ENCODE measurements at regions not wholly inside any gene's neighbourhood (a gene's known extent, or its start where the extent isn't known, plus 50 kb on each side); places are given as distances from the start of the nearest gene placed in this dataset.

DNA sequence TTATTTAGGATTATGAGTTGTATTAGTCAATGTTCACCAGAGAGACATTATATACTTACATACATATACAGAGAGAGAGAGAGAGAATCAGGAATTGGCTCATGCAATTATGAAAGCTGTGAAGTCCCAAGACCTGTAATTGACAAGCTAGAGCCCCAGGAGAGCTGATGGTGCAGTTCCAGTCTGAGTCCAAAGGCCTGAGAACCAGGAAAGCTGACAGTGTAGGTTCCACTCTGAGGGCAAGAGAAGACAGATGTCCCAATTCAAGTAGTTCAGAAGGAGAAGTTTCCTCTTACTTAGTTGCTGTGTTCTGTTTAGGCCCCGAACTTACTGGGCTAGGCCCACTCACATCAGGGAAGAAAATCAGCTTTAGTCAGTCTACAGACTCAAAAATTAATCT is 76.4 kb upstream of the FICD start:
- CTCF ChIA-PET, result no interaction called here

GRCh38 chr12:108432423-108433121 is 82.5 kb upstream of the FICD start:
- Histone ChIP-seq H3K4me1 (ENCODE audit: insufficient read depth, low read length, poor library complexity, severe bottlenecking) (no peaks in the 10 kb centered on the region), H3K36me3 (ENCODE audit: insufficient read depth, low read length, poor library complexity, severe bottlenecking) (no peaks in the 10 kb centered on the region), H3K27me3 (replicated peaks; ENCODE audit: insufficient read depth, low read depth, low read length, poor library complexity) (no peaks in the 10 kb centered on the region), H3K9me3 (ENCODE audit: low read depth, low read length, poor library complexity, severe bottlenecking) (no peaks in the 10 kb centered on the region), H3K4me3 (ENCODE audit: low read depth, low read length, poor library complexity, severe bottlenecking) (no peak overlapping the region), H3K27ac (ENCODE audit: low read depth, low read length, poor library complexity, severe bottlenecking) (no peak overlapping the region)
- no peak for TF ChIP-seq CTCF (conservative IDR thresholded peaks at IDR 0.05; ENCODE audit: low read depth, low read length)
- TF ChIP-seq EZH2 (IDR thresholded peaks at IDR 0.05; ENCODE audit: borderline replicate concordance, low read depth, low read length, poor library complexity, severe bottlenecking), result no peak
- POLR2A ChIA-PET (ENCODE audit: low non-redundant PET), result no interaction called here
- CTCF ChIA-PET, result no interaction called here
- no TSS peak for BruUV-seq (replicated peaks)
- no peak for DNase-seq (ENCODE audit: low spot score)
- intact Hi-C loops (cut with micrococcal nuclease; ENCODE audit: unreplicated experiment), result no loop called here

More for the DNA sequence above, 76.4 kb upstream of the FICD start:
- BruUV-seq (replicated peaks), result no TSS peak
- TF ChIP-seq CTCF (conservative IDR thresholded peaks at IDR 0.05; ENCODE audit: low read depth, low read length) (no peak), EZH2 (IDR thresholded peaks at IDR 0.05; ENCODE audit: borderline replicate concordance, low read depth, low read length, poor library complexity, severe bottlenecking) (no peak)
- H3K4me1 ChIP-seq (ENCODE audit: insufficient read depth, low read length, poor library complexity, severe bottlenecking), result peaks cover 26% of the 10 kb centered on the region
- intact Hi-C loops (cut with micrococcal nuclease; ENCODE audit: unreplicated experiment), result no loop called here
- no peak overlapping the region for H3K27ac ChIP-seq (ENCODE audit: low read depth, low read length, poor library complexity, severe bottlenecking)
- no peaks in the 10 kb centered on the region for H3K9me3 ChIP-seq (ENCODE audit: low read depth, low read length, poor library complexity, severe bottlenecking)
- no peak overlapping the region for H3K4me3 ChIP-seq (ENCODE audit: low read depth, low read length, poor library complexity, severe bottlenecking)
- DNase-seq (ENCODE audit: low spot score), result no peak
- no peaks in the 10 kb centered on the region for H3K36me3 ChIP-seq (ENCODE audit: insufficient read depth, low read length, poor library complexity, severe bottlenecking)
- POLR2A ChIA-PET (ENCODE audit: low non-redundant PET), result no interaction called here
- no peaks in the 10 kb centered on the region for H3K27me3 ChIP-seq (replicated peaks; ENCODE audit: insufficient read depth, low read depth, low read length, poor library complexity)

- ChIA-PET POLR2A (ENCODE audit: low non-redundant PET) (no interaction called here), CTCF (no interaction called here)
- no peak overlapping the region for H3K27ac ChIP-seq (ENCODE audit: low read depth, low read length, poor library complexity, severe bottlenecking)
- H3K36me3 ChIP-seq (ENCODE audit: insufficient read depth, low read length, poor library complexity, severe bottlenecking), result no peaks in the 10 kb centered on the region
- DNase-seq (ENCODE audit: low spot score), result no peak
- intact Hi-C loops (cut with micrococcal nuclease; ENCODE audit: unreplicated experiment), result no loop called here
- H3K9me3 ChIP-seq (ENCODE audit: low read depth, low read length, poor library complexity, severe bottlenecking), result no peaks in the 10 kb centered on the region
- TF ChIP-seq EZH2 (IDR thresholded peaks at IDR 0.05; ENCODE audit: borderline replicate concordance, low read depth, low read length, poor library complexity, severe bottlenecking) (no peak), CTCF (conservative IDR thresholded peaks at IDR 0.05; ENCODE audit: low read depth, low read length) (no peak)
- H3K4me1 ChIP-seq (ENCODE audit: insufficient read depth, low read length, poor library complexity, severe bottlenecking), result no peaks in the 10 kb centered on the region
- H3K4me3 ChIP-seq (ENCODE audit: low read depth, low read length, poor library complexity, severe bottlenecking), result no peak overlapping the region
- BruUV-seq (replicated peaks), result no TSS peak
- no peaks in the 10 kb centered on the region for H3K27me3 ChIP-seq (replicated peaks; ENCODE audit: insufficient read depth, low read depth, low read length, poor library complexity)
Measured at GRCh38 chr12:108430926-108431325, 84.2 kb upstream of the FICD start.
